RCC 7860 (cell line): ENCODE measurements at regions not wholly inside any gene's neighbourhood (a gene's known extent, or its start where the extent isn't known, plus 50 kb on each side); places are given as distances from the start of the nearest gene placed in this dataset.
"Not testable (repeated sequence)": the region's sequence is repeated elsewhere in the genome, so short reads cannot be mapped to it uniquely, and the experiment has no call there.

Experiments used
- DNase-seq: peaks from one replicate; pipeline ENCODE4 v3.0.0-alpha.2; 2015; ENCODE audit warnings: low spot score
- FAIRE-seq: peaks from 2 replicates; lab custom pipeline; 2012; peaks lifted over from hg19 to GRCh38; lab: Jason Lieb, UNC

DNA sequence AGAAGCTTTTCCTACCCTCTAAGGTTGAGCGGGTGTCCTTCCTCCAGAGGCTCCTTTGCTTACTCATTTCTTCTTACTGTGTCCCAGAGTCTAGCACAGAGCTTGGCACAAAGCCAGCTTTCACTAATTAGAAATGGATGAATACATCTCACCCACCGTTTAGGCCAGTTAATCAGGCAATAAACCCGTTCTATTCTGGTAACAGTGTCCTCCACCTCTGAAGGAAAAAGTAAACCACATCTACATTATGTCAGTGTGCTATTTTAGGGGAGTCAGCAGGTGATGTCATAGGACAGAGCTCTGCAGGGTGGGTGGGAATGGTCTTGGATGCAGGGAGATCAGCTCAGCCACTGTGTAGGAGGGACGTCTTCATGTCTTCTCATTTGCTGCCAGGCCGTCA, 109.2 kb downstream of the OSTF1 start:
- FAIRE-seq, result no peak

DNA sequence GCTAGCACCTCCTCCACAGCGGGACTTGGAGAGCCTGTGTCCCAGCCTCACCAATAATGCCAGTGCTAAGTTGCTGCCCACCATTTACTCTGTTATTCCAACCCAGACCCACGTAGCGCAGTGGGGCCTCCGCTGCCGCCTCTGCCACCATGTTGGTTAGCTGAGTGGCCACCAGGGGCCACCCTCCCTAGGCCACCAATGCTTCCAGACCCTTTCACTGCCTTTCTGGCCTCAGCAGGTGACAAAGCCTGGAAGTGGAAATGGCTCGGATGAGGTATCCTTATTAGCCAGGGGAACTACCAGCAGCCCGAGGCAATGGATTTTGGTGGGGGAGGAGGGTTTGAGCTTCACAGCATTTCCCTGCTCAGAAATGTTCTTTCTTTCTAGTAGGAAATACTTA, 110.1 kb downstream of the OSTF1 start:
- no peak for FAIRE-seq
- DNase-seq, result no peak

More for the DNA sequence above, 109.2 kb downstream of the OSTF1 start:
- peak; percentile 25 for DNase-seq

DNA sequence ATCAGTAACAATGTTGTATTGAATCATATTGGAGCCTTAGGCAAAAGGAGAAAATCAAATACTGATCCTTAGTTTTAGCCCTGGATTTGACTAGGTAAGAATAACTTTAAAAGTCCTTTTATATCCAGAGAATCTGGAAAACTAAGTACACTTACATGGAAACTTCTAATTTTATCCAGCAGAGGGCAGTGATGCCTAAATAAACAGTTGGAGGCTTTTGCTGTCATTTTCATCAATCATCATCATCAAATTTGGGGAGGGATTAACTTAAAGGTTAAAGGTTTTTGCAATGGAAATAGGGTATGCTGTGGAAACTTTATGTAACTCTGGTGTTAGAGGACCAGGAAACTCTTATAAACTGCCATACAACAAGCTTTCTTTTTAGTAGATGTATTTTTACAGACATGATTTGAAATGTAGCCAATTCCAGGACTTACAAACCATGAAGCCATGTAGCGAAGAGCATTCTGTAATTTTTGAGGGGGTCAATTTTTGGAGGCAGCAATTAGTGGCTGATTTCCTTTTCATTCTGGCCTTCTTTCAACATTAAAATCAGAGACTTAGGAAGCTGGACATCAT, 112.7 kb downstream of the OSTF1 start:
- no peak for DNase-seq
- peak; percentile 72 for FAIRE-seq

DNA sequence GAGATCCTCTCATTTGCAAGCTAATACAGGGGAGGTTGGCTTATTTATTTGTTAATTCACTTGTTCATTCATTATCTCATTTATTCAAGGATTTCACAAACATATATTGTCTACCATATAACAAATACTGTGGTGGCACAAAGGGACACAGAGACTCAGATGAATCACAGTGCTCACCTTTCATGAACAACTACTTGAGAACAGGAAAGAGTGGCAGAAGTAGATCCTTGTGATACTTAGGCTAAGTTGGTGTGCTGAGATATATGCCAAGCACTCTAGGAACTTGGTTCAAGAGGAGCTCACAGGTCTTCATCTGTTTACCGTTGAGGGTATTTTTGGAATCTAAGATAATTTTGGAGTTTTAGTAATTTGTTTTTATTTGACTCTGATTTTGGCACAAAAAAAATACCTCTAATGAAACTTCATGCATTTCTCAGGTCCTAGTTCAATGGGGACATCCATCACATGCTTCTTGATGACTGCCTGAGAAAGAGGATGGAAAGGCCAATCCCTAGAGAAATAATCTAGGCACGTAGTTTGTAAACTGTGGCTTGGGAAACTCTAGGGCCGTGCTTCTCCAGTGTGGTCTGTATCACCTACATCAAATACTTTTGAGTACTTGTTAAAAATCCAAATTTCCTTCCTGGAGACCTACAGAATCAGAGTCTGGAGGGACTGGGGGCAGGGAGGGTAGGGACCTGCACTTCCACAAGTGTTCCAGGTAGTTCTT, 113.3 kb downstream of the OSTF1 start:
- DNase-seq (no peak), FAIRE-seq (no peak)

DNA sequence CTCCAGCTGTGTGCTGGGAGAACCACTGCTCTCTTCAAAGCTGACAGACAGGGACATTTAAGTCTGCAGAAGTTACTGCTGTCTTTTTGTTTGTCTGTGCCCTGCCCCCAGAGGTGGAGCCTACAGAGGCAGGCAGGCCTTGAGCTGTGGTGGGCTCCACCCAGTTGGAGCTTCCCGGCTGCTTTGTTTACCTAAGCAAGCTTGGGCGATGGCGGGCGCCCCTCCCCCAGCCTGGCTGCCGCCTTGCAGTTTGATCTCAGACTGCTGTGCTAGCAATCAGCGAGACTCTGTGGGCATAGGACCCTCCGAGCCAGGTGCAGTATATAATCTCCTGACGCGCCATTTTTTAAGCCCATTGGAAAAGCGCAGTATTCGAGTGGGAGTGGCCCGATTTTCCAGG, 119.7 kb downstream of the OSTF1 start:
- DNase-seq, FAIRE-seq: not testable (repeated sequence)

DNA sequence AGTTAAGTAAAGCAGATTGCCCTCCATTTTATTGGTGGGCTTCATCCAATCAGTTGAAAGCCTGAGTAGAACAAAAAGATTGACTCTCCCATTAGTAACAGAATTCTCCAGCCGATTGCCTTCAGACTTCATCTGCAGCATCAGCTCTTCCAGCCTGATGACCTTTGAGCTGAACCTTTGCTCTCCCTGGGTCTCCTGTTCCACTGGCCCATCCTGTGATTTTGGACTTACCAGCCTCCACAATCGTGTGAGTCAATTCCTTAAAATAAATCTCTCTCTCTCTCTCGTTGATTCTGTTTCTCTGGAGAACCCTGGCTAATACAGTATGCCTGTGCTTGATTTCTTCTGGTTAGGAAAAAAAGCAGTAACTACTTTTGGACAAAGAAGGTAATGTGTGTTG, 121.9 kb downstream of the OSTF1 start:
- DNase-seq (no peak), FAIRE-seq (no peak)

GRCh38 chr9:75213765-75214164, 125.5 kb downstream of the OSTF1 start:
- FAIRE-seq, result no peak
- DNase-seq, result no peak

GRCh38 chr9:75226403-75227139, 138.3 kb downstream of the OSTF1 start:
- FAIRE-seq, result no peak

DNA sequence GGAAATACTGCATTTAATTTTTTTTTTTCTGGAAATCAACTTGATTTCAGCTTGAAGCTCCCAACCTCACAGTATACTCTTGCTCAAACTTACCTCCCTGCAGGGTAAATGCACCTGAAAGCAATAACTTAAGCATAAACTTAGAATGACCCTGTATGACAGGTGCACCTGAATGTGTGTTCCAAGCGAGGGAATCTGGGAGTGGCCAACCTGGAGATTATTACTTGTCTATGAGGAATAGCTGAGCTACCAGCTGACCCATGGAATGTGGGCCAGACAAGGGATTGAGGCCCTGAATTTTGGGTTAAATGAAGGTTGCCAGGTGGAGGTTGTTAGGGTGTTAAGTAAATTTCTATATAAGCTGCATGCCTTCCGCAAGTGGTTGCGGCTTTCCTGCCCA, 140.6 kb downstream of the OSTF1 start:
- FAIRE-seq (no peak), DNase-seq (no peak)

More at GRCh38 chr9:75226403-75227139, 138.3 kb downstream of the OSTF1 start:
- DNase-seq, result no peak

- FAIRE-seq (no peak), DNase-seq (no peak)
Measured at GRCh38 chr9:75229605-75230332, 141.5 kb downstream of the OSTF1 start.

- FAIRE-seq (no peak), DNase-seq (no peak)
Measured at GRCh38 chr9:75230469-75230868, 142.2 kb downstream of the OSTF1 start.

GRCh38 chr9:75231167-75231566, 142.9 kb downstream of the OSTF1 start:
- DNase-seq (no peak), FAIRE-seq (no peak)

- DNase-seq (no peak), FAIRE-seq (no peak)
Measured at GRCh38 chr9:75233011-75233410, 144.7 kb downstream of the OSTF1 start.

DNA sequence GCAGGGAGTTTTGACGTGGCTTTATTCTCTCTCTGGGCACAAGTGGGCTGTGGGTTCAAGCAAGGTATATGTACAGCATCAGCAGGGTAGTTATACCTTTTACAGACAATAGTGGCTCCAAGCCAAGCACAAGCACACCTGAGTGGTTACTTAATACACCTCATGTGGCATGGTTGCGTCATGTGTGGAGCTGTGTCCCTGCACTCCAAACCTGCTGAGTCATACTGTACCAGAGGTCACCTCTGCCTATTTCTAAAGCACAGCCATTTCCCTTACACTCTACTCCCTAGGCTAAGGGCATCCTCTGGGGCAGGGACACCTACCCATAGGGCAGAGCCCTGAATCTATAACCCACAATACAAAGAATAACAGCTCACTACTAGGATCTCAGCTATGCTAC, 147.3 kb downstream of the OSTF1 start:
- FAIRE-seq (no peak), DNase-seq (no peak)

DNA sequence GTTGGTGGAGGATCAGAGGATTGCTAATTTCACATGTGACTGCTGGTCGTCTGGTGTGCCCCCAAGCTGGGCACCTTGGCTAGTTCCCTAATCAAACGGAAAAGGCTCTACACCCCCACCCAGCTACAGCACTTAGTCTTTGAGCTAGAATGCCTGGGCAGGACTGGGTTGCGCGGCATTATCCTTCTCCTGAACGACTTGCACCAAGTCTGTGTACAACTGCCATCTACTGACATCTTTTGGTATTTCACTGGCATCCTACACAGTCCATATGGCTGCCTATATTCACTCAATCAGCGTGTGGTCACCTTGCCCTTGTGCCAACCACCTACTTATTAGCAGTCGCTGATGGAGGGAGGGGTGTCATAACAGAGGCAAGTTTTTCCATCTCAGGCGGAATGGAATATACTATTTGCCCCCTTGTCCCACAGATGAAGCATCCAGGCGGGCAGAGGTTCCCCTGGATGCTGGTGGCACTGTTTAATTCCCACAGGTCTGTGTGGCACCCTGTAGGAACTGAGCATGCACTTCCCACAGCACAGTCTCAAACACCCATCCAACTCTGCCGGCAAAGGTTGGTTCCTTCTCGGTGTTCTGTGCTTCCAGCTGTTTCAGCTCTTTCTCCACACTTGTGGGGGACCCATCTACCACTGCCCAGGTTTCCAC, 150.1 kb downstream of the OSTF1 start:
- DNase-seq (peak; percentile 40), FAIRE-seq (no peak)

GRCh38 chr9:75239176-75239575, 150.9 kb downstream of the OSTF1 start:
- FAIRE-seq, result no peak
- DNase-seq, result no peak

DNA sequence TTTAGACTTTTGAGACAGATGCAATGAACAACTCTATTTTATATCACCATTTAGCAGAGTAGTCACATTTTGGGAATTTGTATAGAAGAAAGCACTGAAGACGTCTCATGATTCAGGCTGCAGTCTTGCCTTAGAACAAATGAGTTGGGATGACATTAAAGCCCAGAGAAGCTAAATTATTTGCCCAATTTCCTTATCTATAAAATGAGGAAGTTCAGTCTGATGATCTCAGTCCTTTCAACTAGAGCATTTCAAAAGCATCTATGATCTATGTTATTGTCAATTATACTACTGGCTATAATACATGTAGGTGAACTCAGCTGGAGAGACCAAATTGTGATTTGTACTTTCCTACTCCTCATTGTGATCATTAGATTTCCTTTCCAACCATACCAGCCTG, 154.1 kb downstream of the OSTF1 start:
- DNase-seq, result no peak
- FAIRE-seq, result no peak

GRCh38 chr9:75246949-75247348, 158.6 kb downstream of the OSTF1 start:
- no peak for DNase-seq
- no peak for FAIRE-seq

GRCh38 chr9:75265525-75265972, 177.2 kb downstream of the OSTF1 start:
- peak; percentile 18 for FAIRE-seq
- peak; percentile 25 for DNase-seq

DNA sequence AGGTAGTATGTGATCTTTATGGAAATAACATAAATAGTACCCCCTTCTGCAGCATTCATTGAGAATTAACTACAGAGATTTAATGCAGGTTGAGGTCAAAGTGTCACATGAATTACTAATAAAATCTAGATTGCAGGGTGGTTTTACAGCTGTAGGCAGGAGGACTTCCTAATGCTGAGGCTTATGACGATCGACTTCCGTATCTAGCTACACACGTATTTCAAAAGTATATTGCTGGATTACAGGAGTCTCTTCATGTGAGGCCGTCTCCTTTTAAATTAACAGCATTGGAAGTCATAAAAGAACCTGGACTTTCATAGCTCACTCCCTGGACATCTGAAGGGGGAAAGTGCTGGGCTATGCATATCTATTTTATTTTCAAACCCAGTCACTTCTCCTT, 180.9 kb downstream of the OSTF1 start:
- FAIRE-seq (no peak), DNase-seq (no peak)

DNA sequence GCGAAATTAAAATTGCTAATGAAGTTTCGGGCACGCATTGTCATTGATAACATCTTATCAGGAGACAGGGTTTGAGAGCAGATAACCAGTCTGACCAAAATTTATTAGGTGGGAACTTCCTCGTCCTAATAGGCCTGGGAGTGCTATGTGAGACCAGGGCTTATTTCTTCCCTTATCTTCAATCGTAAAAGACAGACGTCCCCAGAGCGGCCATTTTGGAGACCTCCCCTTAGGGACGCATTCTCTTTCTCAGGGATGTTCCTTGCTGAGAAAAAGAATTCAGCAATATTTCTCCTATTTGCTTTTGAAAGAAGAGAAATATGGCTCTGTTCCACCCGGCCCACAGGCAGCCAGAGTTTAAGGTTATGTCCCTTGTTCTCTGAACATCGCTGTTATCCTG, 184.7 kb downstream of the OSTF1 start:
- not testable (repeated sequence) for DNase-seq, FAIRE-seq
